Activated CD8-positive, alpha-beta memory T cell treated with anti-CD3 and anti-CD28 coated beads, Interleukin-2, amount 10 ng/mL, durations not matched to agents 7 days and 5 days (primary cell): ENCODE measurements at regions not wholly inside any gene's neighbourhood (a gene's known extent, or its start where the extent isn't known, plus 50 kb on each side); places are given as distances from the start of the nearest gene placed in this dataset.
"Not testable (repeated sequence)": the region's sequence is repeated elsewhere in the genome, so short reads cannot be mapped to it uniquely, and the experiment has no call there.

ENCODE experiments used
- ATAC-seq: fragments of 150-1000 bp; cut with Tn5 transposase; one replicate; pipeline ENCODE4 v1.10.0; 2021; ENCODE audit warnings: moderate library complexity
- CTCF ChIA-PET: fragments of 350-600 bp; sonication (Branson Sonifier 250); formaldehyde crosslinking; loops from one replicate; lab custom pipeline; 2021; ENCODE audit warnings: antibody characterized with exemption; lab: Charles Lee
- DNase-seq: peaks from one replicate; pipeline ENCODE4 v3.0.0-alpha.2; 2020
- H3K27ac Mint-ChIP-seq: one replicate; pipeline ENCODE4 v1.8.0; 2021; ENCODE audit warnings: mild to moderate bottlenecking, mixed read lengths
- H3K27me3 Mint-ChIP-seq: one replicate; pipeline ENCODE4 v1.8.0; 2021; ENCODE audit warnings: mixed read lengths
- H3K36me3 Mint-ChIP-seq: one replicate; pipeline ENCODE4 v1.8.0; 2021; ENCODE audit warnings: mild to moderate bottlenecking, mixed read lengths
- H3K4me1 Mint-ChIP-seq: one replicate; pipeline ENCODE4 v1.8.0; 2021; ENCODE audit warnings: mixed read lengths
- H3K4me3 Mint-ChIP-seq: one replicate; pipeline ENCODE4 v1.8.0; 2021; ENCODE audit warnings: mild to moderate bottlenecking, moderate library complexity, mixed read lengths
- H3K9me3 Mint-ChIP-seq: one replicate; pipeline ENCODE4 v1.8.0; 2022; ENCODE audit warnings: low read depth, mixed read lengths

DNA sequence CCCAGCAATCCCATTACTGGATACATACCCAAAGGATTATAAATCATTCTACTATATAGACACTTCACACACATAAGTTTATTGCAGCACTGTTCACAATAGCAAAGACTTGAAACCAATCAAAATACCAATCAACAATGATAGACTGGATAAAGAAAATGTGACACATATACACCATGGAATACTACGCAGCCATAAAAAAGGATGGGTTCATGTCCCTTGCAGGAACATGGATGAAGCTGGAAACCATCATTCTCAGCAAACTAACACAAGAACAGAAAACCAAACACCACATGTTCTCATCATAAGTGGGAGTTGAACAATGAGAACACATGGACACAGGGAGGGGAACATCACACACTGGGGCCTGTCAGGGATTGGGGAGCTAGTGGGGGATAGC is 475.4 kb upstream of the NFIA start:
- DNase-seq, H3K4me1 Mint-ChIP-seq, H3K9me3 Mint-ChIP-seq, H3K36me3 Mint-ChIP-seq, H3K27me3 Mint-ChIP-seq, H3K4me3 Mint-ChIP-seq, CTCF ChIA-PET, ATAC-seq, H3K27ac Mint-ChIP-seq: not testable (repeated sequence)

DNA sequence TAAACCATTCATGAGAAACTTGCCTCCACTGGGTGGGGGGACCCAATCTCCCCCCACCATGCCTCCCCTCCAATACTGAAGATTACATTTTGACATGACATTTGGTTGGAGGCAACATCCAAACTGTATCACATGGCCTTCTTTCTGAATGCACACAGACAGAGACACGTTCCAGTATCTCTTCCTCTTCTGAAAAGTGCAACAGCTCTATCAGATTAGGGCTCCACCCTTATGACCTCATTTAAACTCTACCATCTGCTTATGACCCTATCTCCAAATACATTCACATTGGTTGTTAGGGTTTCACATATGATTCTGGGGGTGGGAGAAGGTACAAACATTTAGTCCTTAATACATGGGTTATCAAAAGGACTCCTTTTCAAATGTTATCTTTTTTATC is 481.8 kb upstream of the NFIA start:
- DNase-seq (no peak), ATAC-seq (no peak)
- peaks cover 3% of the 10 kb centered on the region for H3K9me3 Mint-ChIP-seq
- no peaks in the 10 kb centered on the region for H3K4me1 Mint-ChIP-seq
- CTCF ChIA-PET: no interaction called here
- no peak overlapping the region for H3K27ac Mint-ChIP-seq
- no peaks in the 10 kb centered on the region for H3K36me3 Mint-ChIP-seq
- H3K4me3 Mint-ChIP-seq: no peak overlapping the region
- H3K27me3 Mint-ChIP-seq: no peaks in the 10 kb centered on the region

DNA sequence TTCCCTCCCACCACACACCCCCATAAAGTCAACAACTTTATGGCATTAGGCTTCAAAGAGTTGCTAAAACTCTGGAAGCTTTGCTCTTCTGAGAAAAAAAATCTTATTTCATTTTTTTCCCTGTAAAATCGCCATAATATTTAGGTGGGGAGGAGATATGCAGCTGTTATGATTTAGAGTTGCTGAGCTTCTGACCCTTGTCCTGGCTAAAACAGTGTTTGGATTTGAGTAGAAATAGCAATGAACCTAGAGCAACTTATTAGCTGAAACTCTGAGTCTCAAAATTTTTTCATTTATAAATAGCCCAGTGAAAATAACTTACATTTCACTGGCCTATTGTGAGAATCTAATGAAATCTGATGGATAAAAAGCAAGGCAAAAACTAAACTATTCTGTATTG is 482.8 kb upstream of the NFIA start:
- H3K27me3 Mint-ChIP-seq: no peaks in the 10 kb centered on the region
- peaks cover 3% of the 10 kb centered on the region for H3K9me3 Mint-ChIP-seq
- H3K4me1 Mint-ChIP-seq: no peaks in the 10 kb centered on the region
- no peaks in the 10 kb centered on the region for H3K36me3 Mint-ChIP-seq
- no peak overlapping the region for H3K27ac Mint-ChIP-seq
- DNase-seq: no peak
- no peak overlapping the region for H3K4me3 Mint-ChIP-seq
- no peak for ATAC-seq
- CTCF ChIA-PET: no interaction called here

DNA sequence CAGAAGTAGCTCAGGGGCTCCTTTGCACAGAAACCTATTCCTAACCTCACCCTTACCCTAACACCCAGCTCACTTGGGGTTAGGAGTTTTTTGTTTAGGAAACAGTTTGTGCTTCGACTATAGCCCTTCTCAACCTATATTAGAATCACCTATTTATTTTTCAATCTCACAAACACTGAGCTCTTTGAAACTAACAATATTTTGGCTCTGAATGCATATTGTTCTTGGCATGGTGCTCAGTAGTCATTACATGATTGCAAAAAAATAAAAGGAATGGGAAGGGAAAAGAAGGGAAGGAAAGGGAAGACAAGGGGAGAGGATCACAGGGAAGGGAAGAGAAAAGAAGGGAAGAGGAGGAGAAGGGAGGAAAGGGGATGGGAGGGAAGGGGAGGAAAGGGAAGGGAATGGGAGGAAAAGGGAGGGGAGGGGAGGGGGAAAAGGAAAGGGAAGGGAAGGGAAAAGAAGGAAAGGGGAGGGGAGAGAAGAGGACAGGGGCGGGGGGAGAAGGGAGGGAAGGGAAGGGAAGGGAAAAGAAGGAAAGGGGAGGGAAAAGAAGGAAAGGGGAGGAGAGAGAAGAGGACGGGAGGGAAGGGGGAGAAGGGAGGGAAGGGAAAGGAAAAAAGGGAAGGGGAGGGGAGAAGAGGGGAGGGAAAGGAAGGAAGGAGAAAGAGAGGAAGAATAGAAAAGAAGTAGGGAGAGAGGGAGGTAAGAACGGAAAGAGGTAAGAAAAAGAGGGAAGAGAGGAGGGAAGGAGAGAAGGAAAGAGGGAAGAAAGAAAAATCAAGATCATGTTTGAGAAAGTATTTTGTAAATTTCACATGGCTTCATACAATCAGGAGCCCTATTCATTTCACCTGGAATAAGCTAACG is 484.1 kb upstream of the NFIA start:
- Mint-ChIP-seq H3K27ac (no peak overlapping the region), H3K9me3 (no peaks in the 10 kb centered on the region), H3K4me1 (no peaks in the 10 kb centered on the region), H3K36me3 (no peaks in the 10 kb centered on the region), H3K27me3 (no peaks in the 10 kb centered on the region), H3K4me3 (no peak overlapping the region)
- CTCF ChIA-PET: no interaction called here
- ATAC-seq (no peak), DNase-seq (no peak)

DNA sequence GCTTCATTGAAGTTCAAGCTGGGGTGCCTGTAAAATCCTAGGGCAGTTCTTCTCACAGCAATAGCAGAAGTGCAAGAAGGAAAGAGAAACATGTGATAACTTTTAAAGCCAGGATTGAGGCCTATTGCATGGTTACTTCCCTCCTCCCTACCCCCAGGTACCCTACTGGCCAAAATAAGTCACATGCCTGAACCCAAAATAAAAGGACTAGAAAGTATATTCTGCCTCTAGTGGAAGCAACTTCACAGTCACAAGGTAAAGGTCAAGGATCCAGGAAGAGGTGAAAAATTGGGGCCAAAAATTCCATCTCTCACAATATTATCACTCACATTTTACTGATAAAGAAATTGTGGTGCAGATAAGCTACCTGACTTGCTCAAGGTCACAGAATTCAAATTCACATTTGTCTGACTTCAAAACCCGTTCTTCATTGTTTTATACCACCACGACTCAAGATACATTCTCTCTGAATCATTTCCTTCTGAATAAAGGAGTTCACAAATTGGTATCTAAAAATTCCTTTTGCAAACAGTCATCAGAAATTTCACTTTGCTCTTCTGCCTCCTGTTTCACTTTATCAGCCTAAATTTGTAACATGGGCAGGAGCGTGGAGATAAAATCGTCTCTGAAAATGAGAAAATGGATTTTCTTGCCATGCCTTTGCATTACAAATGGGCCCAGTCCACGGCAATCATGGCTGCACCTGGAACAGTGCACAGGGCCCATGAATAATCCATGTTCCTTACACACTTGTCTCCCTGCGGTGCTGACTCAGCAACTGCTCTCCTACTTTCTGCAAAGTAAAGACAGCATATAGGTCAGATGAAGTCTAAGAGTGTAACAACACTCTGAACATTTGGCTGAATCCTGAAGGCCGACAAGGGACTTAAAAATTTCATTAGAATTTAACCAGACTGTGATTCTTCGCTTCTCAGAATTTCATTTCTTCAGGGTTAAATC is 485.3 kb upstream of the NFIA start:
- Mint-ChIP-seq H3K27me3 (no peaks in the 10 kb centered on the region), H3K9me3 (no peaks in the 10 kb centered on the region), H3K27ac (no peak overlapping the region), H3K4me1 (no peaks in the 10 kb centered on the region), H3K36me3 (no peaks in the 10 kb centered on the region), H3K4me3 (no peak overlapping the region)
- CTCF ChIA-PET: no interaction called here
- DNase-seq (no peak), ATAC-seq (no peak)

DNA sequence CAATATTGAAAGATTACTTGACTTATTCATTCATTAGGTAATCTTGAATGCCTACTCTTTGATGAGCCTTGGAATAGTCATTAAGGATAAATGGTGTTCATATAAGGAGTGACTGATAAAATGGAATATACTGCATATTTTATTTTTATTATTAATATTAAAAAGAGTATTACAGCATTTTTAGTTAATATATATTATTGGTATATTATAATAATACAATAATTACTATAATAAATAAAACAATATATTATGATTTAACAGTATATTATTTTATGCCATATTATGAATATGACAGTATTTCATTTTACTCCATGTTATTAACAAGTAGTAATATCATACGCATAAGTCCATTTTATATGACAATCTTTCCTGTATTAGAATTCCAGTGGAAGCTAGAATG is 490.8 kb upstream of the NFIA start:
- no peak for ATAC-seq
- Mint-ChIP-seq H3K4me3 (no peak overlapping the region), H3K9me3 (no peaks in the 10 kb centered on the region), H3K4me1 (no peaks in the 10 kb centered on the region), H3K27me3 (no peaks in the 10 kb centered on the region), H3K36me3 (no peaks in the 10 kb centered on the region), H3K27ac (no peak overlapping the region)
- DNase-seq: no peak
- CTCF ChIA-PET: no interaction called here

DNA sequence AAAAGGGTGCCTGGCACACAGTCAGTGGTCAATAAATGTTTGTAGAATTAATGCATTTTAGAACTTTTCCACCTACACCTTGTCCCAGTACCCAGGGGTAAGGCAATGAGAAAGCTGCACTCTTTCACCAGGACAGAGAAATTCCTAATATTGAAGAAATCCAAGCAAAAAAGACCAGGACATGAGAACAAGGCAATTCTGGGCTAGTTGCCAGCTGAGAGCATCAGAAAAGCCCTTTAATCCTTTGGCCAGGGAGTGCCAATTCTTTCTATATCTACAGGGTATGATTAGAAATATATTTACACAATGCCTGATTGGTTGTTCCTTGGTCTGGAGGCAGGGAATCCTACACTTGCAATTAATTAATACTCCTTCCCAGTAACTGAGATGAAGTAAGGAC is 492.4 kb upstream of the NFIA start:
- CTCF ChIA-PET: no interaction called here

DNA sequence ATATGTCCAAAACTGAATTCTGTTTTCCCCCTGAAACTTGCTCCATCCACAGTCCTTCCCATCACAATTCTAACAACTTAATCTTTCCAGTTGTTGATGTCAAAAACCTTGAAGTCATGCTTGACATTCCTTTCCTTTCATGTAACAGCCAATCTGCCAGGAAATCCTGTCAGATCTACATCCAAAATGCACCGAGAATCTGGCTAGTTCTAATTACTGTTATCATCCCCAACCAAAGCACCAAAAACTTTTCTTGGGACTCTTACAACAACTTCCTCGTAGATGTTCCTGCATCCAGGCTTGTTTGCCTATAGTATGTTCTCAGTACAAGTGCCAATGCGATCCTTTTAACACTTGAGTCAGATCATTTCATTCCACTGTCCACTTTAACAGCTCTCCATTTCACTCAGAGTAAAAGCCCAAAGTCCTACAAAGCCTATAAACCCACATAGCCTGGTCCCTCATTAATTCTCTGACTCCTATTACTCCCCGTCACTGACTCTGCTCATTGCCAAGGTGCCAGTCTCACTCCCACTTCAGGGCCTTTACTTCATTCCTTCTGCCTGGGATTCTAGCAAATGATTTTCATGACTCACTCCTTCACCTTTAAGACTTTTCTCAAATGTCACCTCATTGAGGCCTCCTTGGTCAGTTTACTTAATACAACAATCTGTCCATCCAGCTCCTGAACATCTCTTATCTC is 493.2 kb upstream of the NFIA start:
- H3K27me3 Mint-ChIP-seq: no peaks in the 10 kb centered on the region
- peaks cover 4% of the 10 kb centered on the region for H3K9me3 Mint-ChIP-seq
- no peaks in the 10 kb centered on the region for H3K36me3 Mint-ChIP-seq
- no peaks in the 10 kb centered on the region for H3K4me1 Mint-ChIP-seq
- ATAC-seq (no peak), DNase-seq (no peak)
- H3K4me3 Mint-ChIP-seq: no peak overlapping the region
- CTCF ChIA-PET: no interaction called here
- no peak overlapping the region for H3K27ac Mint-ChIP-seq

More for the DNA sequence above, 492.4 kb upstream of the NFIA start:
- Mint-ChIP-seq H3K4me1 (no peaks in the 10 kb centered on the region), H3K27me3 (no peaks in the 10 kb centered on the region), H3K27ac (no peak overlapping the region), H3K36me3 (no peaks in the 10 kb centered on the region), H3K4me3 (no peak overlapping the region), H3K9me3 (no peaks in the 10 kb centered on the region)
- ATAC-seq (no peak), DNase-seq (no peak)

DNA sequence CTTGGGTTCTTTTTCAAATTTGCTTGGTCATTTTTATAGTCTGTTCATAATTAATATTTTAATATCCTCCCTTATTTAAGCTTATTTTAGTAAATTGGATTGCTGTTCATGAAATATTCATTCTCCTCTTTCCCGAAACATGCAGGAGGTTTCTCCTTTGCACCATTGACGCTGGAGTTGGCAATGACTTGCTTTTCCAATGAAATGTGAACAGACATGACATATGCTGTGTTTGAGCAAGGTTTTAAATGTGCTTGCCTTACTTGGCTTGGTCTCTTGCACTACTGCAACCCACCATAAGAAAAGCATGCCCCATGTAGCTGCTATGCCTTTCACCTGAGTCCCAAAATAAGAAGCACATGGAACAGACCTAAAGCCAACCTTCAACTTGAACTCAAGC is 498.0 kb upstream of the NFIA start:
- no peak overlapping the region for H3K4me3 Mint-ChIP-seq
- ATAC-seq (no peak), DNase-seq (no peak)
- CTCF ChIA-PET: no interaction called here
- no peak overlapping the region for H3K27ac Mint-ChIP-seq
- H3K4me1 Mint-ChIP-seq: no peaks in the 10 kb centered on the region
- H3K36me3 Mint-ChIP-seq: no peaks in the 10 kb centered on the region
- peaks cover 11% of the 10 kb centered on the region for H3K9me3 Mint-ChIP-seq
- H3K27me3 Mint-ChIP-seq: no peaks in the 10 kb centered on the region

DNA sequence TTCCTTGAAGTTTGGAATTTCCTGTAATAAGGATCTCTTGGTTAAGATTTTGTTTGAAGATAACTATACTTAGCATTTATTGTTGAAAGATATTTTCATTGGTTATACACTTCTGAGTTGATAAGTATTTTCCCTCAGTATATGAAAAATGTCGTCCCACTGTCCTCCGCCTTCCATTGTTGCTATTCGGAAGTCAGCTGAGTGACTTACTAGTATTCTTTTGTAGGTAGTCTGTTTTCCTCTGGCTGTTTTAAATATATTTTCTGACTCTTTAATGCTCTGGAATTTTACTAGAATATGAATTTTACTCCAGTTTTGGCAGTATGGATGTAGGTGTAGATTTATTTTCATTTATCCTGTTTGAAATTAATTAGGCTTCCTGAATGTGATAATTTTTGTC is 498.7 kb upstream of the NFIA start:
- H3K27ac Mint-ChIP-seq: no peak overlapping the region
- H3K27me3 Mint-ChIP-seq: no peaks in the 10 kb centered on the region
- ATAC-seq (no peak), DNase-seq (no peak)
- no peak overlapping the region for H3K4me3 Mint-ChIP-seq
- no peaks in the 10 kb centered on the region for H3K36me3 Mint-ChIP-seq
- CTCF ChIA-PET: no interaction called here
- no peaks in the 10 kb centered on the region for H3K4me1 Mint-ChIP-seq
- peaks cover 11% of the 10 kb centered on the region for H3K9me3 Mint-ChIP-seq

DNA sequence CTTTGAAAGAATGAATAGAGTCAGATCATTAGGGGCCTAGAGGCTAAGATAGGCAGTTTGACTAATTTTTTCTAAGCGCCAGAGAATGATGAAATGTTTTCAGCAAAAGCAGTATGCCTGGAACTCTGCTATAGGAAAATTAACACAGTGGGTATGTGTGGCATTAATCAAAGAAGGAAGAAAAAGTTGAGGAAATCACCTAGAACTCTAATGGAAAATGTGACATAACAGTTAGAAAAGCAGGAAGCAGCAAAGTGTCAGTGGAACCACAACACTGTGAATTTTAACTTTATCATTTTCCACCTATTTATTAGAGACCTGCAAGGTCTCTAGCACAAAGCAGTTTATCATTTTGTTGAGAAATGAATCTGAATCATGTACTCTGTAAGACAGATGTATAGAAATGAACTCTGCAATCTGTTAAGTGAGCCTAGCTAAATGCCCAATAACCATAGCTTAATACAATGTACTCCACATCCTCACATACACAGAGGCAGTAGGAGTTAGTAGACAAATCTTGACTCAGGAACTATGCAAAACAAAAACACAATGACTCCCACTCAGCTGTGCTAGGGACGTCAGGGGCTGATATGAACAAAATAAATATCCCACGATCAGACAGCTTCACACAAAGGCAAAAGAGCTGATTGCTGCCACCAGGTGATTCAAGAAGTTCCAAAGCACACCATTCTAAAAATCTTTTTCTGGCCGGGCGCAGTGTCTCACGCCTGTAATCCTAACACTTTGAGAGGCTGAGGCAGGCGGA is 500.7 kb upstream of the NFIA start:
- CTCF ChIA-PET: no interaction called here
- no peak overlapping the region for H3K4me3 Mint-ChIP-seq
- DNase-seq (no peak), ATAC-seq (no peak)
- no peak overlapping the region for H3K27ac Mint-ChIP-seq
- H3K9me3 Mint-ChIP-seq: peaks cover 11% of the 10 kb centered on the region
- H3K36me3 Mint-ChIP-seq: no peaks in the 10 kb centered on the region
- H3K27me3 Mint-ChIP-seq: no peaks in the 10 kb centered on the region
- no peaks in the 10 kb centered on the region for H3K4me1 Mint-ChIP-seq

DNA sequence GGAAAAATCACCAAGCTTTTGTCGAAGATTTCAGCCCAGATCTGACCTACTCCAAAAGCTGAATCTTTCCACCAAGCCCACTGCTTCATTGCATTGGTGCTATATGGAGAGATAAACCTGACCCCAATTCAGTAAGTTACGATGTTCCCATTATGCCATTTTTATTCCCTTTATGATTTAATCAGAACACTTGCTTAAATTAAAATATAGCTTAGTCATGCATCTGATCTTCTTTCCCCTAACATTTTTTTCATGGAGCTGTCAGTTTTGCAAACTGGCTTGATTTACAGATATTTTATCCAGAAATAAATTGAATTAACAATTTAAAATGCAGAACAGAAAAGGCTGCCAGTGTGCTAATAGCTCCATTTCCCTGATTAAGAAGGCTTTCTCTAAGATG is 503.5 kb upstream of the C1orf87 start:
- no peak for DNase-seq
- H3K27me3 Mint-ChIP-seq: no peaks in the 10 kb centered on the region
- CTCF ChIA-PET: no interaction called here
- no peaks in the 10 kb centered on the region for H3K9me3 Mint-ChIP-seq
- no peak for ATAC-seq
- H3K36me3 Mint-ChIP-seq: no peaks in the 10 kb centered on the region
- no peak overlapping the region for H3K4me3 Mint-ChIP-seq
- no peaks in the 10 kb centered on the region for H3K4me1 Mint-ChIP-seq
- no peak overlapping the region for H3K27ac Mint-ChIP-seq
